Vagina (tissue), 2 donors: ENCODE measurements at regions not wholly inside any gene's neighbourhood (a gene's known extent, or its start where the extent isn't known, plus 50 kb on each side); places are given as distances from the start of the nearest gene placed in this dataset.

Source experiments
- CTCF ChIP-seq, 3 experiments: fragments of 450-650 bp in 2 of 3; fragments of 200-600 bp in 1 of 3; sonication (generic) in 1 of 3; IDR thresholded peaks; one replicate each; pipeline ENCODE4 v1.5.1; 2017 to 2019; ENCODE audit warnings: antibody characterized with exemption in 3 of 3, mild to moderate bottlenecking in 2 of 3, moderate library complexity in 2 of 3
- POLR2AphosphoS5 ChIP-seq, 2 donors: sonication (generic); formaldehyde crosslinking; IDR thresholded peaks; one replicate each; pipeline ENCODE4 v1.9.0; 2017; ENCODE audit warnings: antibody characterized with exemption in 2 of 2, mild to moderate bottlenecking in 2 of 2, low read depth in 1 of 2; ENCODE audit not compliant: insufficient read depth in 1 of 2

DNA sequence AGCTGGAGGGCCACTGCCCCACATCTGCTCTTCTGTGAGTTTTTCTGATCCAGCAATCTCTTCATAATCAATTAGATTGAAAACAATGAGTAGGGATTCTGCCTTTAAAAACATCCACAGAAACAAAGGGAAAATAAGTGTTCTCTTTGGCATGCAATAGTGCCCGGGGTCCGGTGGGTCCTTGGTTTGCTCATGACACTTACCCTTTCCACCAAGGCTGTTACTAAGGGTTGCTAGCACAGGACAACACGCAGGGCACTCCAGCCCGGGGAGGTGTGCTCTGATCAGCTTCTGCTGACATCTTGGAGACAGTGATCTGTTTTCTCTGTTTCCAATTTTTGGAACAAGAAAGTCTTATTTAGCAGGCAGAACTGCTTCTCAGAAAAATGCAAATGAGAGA is 146.7 kb downstream of the TEX36 start:
- TF ChIP-seq CTCF (IDR thresholded peaks at IDR 0.05) (no peak), POLR2AphosphoS5 (IDR thresholded peaks at IDR 0.05; ENCODE audit: insufficient read depth in 1 of 2, low read depth in 1 of 2) (no peak)
